Glomerular visceral epithelial cell (primary cell): ENCODE measurements at regions not wholly inside any gene's neighbourhood (a gene's known extent, or its start where the extent isn't known, plus 50 kb on each side); places are given as distances from the start of the nearest gene placed in this dataset.
"Not testable (repeated sequence)": the region's sequence is repeated elsewhere in the genome, so short reads cannot be mapped to it uniquely, and the experiment has no call there.

ENCODE experiments used
- DNase-seq: peaks from one replicate; pipeline ENCODE4 v3.0.0-alpha.2; 2016; ENCODE audit errors: extremely low spot score

GRCh38 chr6:158886346-158886977 is 67.3 kb upstream of the EZR start:
- not testable (repeated sequence) for DNase-seq

GRCh38 chr6:158881884-158882283 is 62.7 kb upstream of the EZR start:
- not testable (repeated sequence) for DNase-seq

GRCh38 chr6:158881276-158881675 is 62.1 kb upstream of the EZR start:
- DNase-seq = not testable (repeated sequence)

- DNase-seq = peak; percentile 51
Observed at GRCh38 chr6:158879180-158879579, 60.0 kb upstream of the EZR start.

- no peak for DNase-seq
Observed at GRCh38 chr6:158877716-158878115, 58.5 kb upstream of the EZR start.

- no peak for DNase-seq
Observed at GRCh38 chr6:158876886-158877285, 57.7 kb upstream of the EZR start.

GRCh38 chr6:158870649-158870957 is 51.4 kb upstream of the EZR start:
- no peak for DNase-seq

GRCh38 chr6:158869826-158870648 is 50.9 kb upstream of the EZR start:
- DNase-seq = peak; percentile 99

- DNase-seq = no peak
Observed at GRCh38 chr6:158868890-158869825, 50.0 kb upstream of the EZR start.
